Stimulated activated memory B cell treated with anti-CD40 and anti-IgM and Interleukin-4, amounts not matched to agents 10 μg/mL and 1 μg/mL and 100 μg/mL, for 72 hours (primary cell): ENCODE measurements at regions not wholly inside any gene's neighbourhood (a gene's known extent, or its start where the extent isn't known, plus 50 kb on each side); places are given as distances from the start of the nearest gene placed in this dataset.

Experiments used
- ATAC-seq: fragments of 150-1000 bp; cut with Tn5 transposase; 2 replicates; pipeline ENCODE4 v1.10.0; 2021
- H3K27ac Mint-ChIP-seq: one replicate; pipeline ENCODE4 v1.8.0; 2022; ENCODE audit warnings: mild to moderate bottlenecking, mixed read lengths
- H3K27me3 Mint-ChIP-seq: one replicate; pipeline ENCODE4 v1.8.0; 2022; ENCODE audit warnings: mixed read lengths
- H3K36me3 Mint-ChIP-seq: one replicate; pipeline ENCODE4 v1.8.0; 2022; ENCODE audit warnings: mixed read lengths
- H3K4me1 Mint-ChIP-seq: one replicate; pipeline ENCODE4 v1.8.0; 2022; ENCODE audit warnings: mixed read lengths
- H3K4me3 Mint-ChIP-seq: one replicate; pipeline ENCODE4 v1.8.0; 2022; ENCODE audit warnings: mild to moderate bottlenecking, moderate library complexity, mixed read lengths
- H3K9me3 Mint-ChIP-seq: one replicate; pipeline ENCODE4 v1.8.0; 2022; ENCODE audit warnings: mixed read lengths

DNA sequence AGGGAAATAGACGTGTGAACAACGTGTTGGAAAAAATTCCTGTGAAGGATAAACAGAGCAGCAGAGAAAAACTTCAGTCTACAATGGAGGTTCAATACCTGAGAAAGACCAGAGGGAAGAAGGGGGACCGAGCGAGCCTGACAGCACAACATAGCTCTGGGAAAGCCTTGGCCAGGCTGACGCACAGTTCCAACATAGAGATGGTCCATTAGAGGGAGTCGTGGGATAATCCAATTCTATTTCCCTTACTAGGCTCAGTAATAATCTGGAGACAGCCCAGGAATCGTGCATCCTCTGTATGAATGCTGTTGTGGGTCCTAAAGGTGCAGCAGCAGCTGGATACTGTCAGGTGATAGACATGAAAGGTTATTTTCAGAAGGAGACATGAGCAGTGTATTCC, 370.8 kb upstream of the BTBD3 start:
- no peaks in the 10 kb centered on the region for H3K27me3 Mint-ChIP-seq
- peak; percentile 8 for ATAC-seq
- no peak overlapping the region for H3K4me3 Mint-ChIP-seq
- no peaks in the 10 kb centered on the region for H3K36me3 Mint-ChIP-seq
- H3K4me1 Mint-ChIP-seq = no peaks in the 10 kb centered on the region
- no peak overlapping the region for H3K27ac Mint-ChIP-seq
- no peaks in the 10 kb centered on the region for H3K9me3 Mint-ChIP-seq

DNA sequence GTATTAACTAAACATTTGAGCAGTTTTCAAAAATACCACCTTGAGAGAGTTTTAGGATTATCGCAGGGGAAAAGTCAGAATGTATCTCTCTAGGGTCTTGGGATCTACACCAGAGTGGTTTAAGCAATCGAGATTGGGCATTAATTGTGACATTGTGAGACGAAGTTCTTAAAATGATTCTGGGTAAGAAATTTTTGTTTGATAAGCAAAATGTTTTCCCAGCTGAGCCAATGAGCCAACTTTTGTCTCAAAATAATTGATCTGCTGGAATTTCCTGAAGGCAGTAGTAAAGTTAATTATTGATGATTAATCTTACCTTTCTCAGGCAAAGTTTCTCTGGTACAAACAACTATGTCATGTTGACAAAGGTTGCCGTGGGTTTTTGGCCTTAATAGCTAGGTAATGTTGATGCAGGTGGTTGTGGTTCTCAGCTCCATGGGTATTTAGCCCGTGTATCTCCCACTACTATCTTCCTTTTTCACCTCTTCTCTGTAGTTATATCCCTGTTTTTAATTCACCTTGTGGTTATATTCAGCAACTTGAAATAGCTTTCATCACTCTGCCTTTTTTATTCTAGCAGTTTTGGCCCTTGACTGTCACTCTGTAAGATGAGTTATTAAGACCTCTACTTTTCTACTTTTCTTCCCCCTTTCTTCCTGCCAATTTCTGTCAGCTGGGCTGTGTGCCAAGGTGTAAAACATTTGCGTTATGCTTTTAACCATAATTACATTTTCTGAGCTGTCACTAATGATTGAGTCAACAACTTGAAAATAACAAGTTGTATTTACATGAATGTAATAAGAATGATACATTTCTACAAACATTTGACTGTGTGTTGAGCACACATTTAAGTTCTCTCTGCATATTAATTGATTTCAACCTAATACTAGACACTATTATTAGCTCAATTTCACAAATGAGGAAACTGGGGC, 368.3 kb upstream of the BTBD3 start:
- peaks cover 2% of the 10 kb centered on the region for H3K9me3 Mint-ChIP-seq
- no peaks in the 10 kb centered on the region for H3K27me3 Mint-ChIP-seq
- ATAC-seq = no peak
- no peak overlapping the region for H3K4me3 Mint-ChIP-seq
- H3K36me3 Mint-ChIP-seq = no peaks in the 10 kb centered on the region
- no peak overlapping the region for H3K27ac Mint-ChIP-seq
- no peaks in the 10 kb centered on the region for H3K4me1 Mint-ChIP-seq

DNA sequence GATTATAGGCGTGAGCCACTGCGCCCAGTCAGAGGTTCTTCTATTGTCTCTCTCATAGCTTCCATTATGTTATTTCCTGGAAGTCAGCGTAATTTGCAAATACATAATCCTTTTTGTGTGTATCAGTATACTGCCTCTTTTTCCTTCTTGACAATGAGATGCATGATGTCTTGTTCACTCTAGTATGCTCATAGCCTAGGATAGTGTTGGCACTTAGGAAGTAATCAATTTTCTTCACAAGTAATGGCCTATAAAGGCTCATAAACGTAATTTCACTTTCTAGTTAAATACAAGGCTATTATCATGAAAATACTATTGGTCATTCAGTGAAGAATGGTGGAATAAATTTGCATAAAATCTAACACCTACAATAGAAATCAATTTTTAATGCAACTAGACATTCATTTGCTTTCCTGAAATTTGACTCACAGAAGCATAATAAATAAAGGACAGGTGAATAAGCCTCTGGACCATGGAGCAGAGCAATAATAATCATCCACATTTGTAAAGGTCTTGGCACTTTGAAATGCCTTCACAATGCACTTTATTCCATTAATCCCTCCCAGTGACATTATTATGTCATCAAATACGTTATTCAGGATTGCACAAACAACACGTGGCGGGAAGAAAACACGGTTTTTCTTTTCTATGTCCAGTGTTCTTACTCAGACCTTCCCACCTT, 366.9 kb upstream of the BTBD3 start:
- H3K27ac Mint-ChIP-seq = no peak overlapping the region
- H3K36me3 Mint-ChIP-seq = no peaks in the 10 kb centered on the region
- H3K27me3 Mint-ChIP-seq = no peaks in the 10 kb centered on the region
- H3K4me3 Mint-ChIP-seq = no peak overlapping the region
- no peaks in the 10 kb centered on the region for H3K4me1 Mint-ChIP-seq
- H3K9me3 Mint-ChIP-seq = peaks cover 2% of the 10 kb centered on the region
- ATAC-seq = no peak

DNA sequence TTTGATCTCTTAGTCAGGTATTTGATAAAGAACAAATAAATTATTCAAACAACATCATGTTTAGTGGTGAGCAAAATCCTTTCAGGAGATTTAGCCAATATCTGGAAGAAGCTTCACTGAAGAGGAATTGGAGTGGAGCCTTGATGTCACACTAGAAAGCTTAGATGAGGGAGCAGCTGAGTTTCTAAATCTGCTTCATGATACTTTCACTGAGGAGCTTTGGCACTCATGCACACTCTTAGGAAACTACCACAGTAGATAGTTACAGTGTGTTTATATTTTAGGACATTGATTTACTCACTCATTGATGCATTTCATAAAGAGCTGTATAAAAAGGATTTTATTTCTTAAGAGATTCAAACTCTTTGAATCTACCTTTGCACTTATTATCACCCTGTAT, 366.2 kb upstream of the BTBD3 start:
- Mint-ChIP-seq H3K27me3 (no peaks in the 10 kb centered on the region), H3K9me3 (peaks cover 2% of the 10 kb centered on the region), H3K4me1 (no peaks in the 10 kb centered on the region), H3K36me3 (no peaks in the 10 kb centered on the region), H3K4me3 (no peak overlapping the region), H3K27ac (no peak overlapping the region)
- no peak for ATAC-seq

DNA sequence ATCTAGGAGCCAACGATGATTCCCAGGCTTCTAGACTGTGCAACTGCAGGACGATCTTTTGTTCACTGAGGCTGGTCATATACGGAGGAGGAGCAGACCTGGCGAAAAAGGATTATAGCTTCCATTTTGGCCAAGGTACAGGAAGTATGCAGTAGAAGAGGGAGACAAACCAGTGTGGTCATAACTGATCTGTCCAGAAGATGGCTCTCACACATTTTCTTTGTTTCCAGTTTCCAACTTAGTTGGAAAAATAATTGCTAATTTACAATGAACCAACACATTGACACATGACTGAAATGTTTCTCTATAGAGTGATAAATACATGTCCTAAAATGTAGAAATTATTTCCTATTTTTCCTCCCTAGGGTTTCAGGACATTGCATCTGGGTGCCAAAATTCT, 364.1 kb upstream of the BTBD3 start:
- Mint-ChIP-seq H3K9me3 (peaks cover 2% of the 10 kb centered on the region), H3K4me3 (no peak overlapping the region), H3K27ac (no peak overlapping the region), H3K27me3 (no peaks in the 10 kb centered on the region), H3K4me1 (no peaks in the 10 kb centered on the region), H3K36me3 (no peaks in the 10 kb centered on the region)
- ATAC-seq = no peak

DNA sequence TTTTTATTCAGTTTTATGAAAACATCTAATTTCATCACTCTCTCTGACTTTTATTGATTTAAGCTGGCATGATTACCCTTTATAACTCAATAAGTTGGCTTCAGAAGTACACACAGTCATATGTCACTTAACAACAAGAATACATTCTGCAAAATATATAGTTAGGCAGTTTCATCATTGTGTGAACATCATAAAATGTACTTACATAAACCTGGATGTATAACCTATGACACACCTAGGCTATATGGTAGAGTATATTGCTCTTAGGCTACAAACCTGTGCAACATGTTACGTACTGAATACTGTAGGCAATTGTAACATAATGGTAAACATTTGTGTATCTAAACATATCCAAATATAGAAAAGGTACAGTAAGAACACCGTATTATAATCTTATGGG, 362.2 kb upstream of the BTBD3 start:
- Mint-ChIP-seq H3K9me3 (peaks cover 2% of the 10 kb centered on the region), H3K27me3 (no peaks in the 10 kb centered on the region), H3K36me3 (no peaks in the 10 kb centered on the region), H3K4me1 (no peaks in the 10 kb centered on the region), H3K27ac (no peak overlapping the region), H3K4me3 (no peak overlapping the region)
- no peak for ATAC-seq

DNA sequence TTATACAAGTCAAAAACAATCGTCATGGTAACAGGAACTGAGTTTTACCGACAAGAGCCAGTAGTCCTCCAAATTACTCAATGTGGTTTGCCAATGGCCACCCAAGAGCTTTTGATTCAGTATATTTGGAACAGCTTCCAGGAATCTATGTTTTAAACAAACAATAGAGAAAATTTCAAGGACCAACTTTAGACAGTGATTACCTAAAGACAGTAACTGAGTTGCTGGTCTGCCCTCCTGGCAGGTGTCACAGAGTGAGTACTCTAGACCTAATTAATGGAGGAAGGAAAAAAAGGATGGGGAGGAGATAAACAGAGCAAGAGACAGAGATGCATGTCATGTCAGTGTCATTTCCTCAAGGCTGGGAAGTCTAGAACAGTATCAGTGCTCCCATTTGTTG, 361.3 kb upstream of the BTBD3 start:
- no peak overlapping the region for H3K27ac Mint-ChIP-seq
- no peaks in the 10 kb centered on the region for H3K4me1 Mint-ChIP-seq

DNA sequence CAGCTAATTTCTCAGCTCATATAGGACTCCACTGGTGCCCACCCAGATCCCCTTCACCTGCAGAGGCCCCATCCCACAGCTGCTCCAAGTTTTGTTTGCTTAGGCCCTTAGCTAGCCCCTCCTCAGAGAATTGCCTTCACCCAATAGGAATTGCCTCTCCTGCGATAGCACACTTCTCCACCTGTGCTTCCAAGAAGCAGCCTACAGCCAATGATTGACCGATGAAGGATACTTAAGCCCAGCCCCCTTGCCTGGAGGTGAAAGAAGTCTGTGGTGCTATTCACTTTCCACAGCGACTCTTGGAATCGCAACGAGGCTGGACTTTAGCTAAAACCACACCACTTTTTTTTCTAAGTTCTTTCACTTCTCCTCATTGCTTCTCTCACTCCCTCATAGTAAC, 353.2 kb upstream of the BTBD3 start:
- no peaks in the 10 kb centered on the region for H3K27me3 Mint-ChIP-seq
- peaks cover 2% of the 10 kb centered on the region for H3K9me3 Mint-ChIP-seq
- no peak for ATAC-seq
- H3K4me3 Mint-ChIP-seq = no peak overlapping the region
- H3K27ac Mint-ChIP-seq = no peak overlapping the region
- no peaks in the 10 kb centered on the region for H3K4me1 Mint-ChIP-seq
- no peaks in the 10 kb centered on the region for H3K36me3 Mint-ChIP-seq

More for the DNA sequence above, 361.3 kb upstream of the BTBD3 start:
- Mint-ChIP-seq H3K4me3 (no peak overlapping the region), H3K9me3 (peaks cover 2% of the 10 kb centered on the region), H3K36me3 (no peaks in the 10 kb centered on the region), H3K27me3 (no peaks in the 10 kb centered on the region)
- no peak for ATAC-seq

DNA sequence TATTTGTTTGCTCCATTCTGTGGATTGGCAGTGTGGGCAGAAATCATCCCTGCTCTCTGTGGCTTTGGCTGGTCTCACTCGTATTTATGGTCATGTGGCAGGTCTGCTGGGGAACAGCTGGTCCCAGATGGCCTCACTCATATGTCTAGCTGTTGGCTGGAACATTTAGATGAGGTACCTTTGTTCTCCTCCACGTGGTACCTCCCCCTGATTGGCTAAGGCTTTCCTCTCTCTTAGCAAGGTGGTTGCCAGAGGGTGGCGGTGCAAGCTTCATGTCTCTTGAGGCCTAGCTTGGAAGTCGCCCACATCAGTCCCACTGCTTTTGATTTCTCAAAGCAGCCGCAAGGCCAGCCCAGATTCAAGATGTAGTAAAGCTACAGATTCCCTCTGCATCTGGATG, 348.5 kb upstream of the BTBD3 start:
- Mint-ChIP-seq H3K4me3 (no peak overlapping the region), H3K9me3 (peaks cover 2% of the 10 kb centered on the region), H3K27ac (no peak overlapping the region), H3K27me3 (no peaks in the 10 kb centered on the region), H3K36me3 (no peaks in the 10 kb centered on the region), H3K4me1 (no peaks in the 10 kb centered on the region)
- no peak for ATAC-seq

DNA sequence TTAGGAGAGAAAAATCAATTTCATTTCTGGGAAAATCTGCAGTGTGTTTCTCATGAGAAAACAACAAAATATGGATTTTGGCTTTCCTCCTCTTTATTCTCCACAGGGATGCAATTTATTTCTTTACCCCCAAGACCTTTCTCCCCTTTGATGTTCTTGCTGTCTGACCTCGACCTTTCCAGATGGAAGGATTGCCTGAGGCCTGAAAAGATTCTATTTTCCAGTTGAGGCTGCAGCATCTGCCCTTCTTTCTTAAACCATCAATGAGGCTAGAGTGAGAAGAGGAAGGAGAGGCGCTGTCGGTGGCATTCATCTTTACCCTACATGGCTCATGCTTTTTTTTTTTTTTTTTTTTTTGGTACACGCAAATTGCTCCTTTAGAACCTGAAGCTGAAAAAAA, 344.2 kb upstream of the BTBD3 start:
- Mint-ChIP-seq H3K27me3 (no peaks in the 10 kb centered on the region), H3K27ac (no peak overlapping the region), H3K36me3 (no peaks in the 10 kb centered on the region), H3K4me3 (no peak overlapping the region), H3K4me1 (no peaks in the 10 kb centered on the region), H3K9me3 (no peaks in the 10 kb centered on the region)
- no peak for ATAC-seq

DNA sequence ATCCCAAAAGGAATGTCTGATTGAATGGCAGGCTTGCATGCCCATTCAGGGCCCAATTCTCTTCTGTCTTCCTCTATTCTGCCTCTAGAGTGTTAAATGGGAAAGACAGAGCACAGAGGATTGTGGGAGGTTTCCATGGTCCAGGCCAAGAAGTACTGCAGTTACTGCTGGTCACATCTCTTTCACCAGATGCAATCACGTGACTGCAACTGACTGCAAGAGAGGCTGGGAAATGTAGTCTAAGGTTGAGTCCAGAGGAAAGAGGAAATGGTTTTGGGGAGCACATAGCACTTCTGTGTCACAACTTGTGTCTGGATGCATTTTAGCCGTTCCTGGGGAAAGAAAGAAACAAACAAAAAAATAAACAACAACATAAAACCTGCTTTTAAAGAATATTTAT, 336.4 kb upstream of the BTBD3 start:
- Mint-ChIP-seq H3K4me3 (no peak overlapping the region), H3K9me3 (no peaks in the 10 kb centered on the region), H3K27ac (no peak overlapping the region), H3K36me3 (no peaks in the 10 kb centered on the region), H3K27me3 (no peaks in the 10 kb centered on the region), H3K4me1 (no peaks in the 10 kb centered on the region)
- ATAC-seq = no peak

DNA sequence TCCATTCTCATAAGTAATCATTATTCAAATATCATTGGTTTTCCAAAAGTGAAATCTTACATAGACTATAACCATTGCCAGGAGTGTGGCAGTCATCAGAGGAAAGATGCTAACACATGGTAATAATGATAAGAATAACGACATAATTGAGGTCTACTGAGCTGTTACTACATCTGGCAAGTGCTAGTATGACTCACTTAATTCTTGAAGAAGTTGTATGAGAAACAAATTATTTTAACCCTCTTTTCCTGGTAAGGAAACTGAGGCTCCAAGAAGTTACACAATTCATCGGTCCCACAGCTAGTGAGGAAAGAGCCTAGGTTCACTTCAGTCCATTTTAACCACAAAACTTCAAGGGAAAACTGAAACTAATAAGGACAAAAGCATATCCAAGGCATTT, 335.6 kb upstream of the BTBD3 start:
- Mint-ChIP-seq H3K9me3 (no peaks in the 10 kb centered on the region), H3K27me3 (no peaks in the 10 kb centered on the region), H3K4me1 (no peaks in the 10 kb centered on the region), H3K36me3 (no peaks in the 10 kb centered on the region), H3K4me3 (no peak overlapping the region), H3K27ac (no peak overlapping the region)
- no peak for ATAC-seq

DNA sequence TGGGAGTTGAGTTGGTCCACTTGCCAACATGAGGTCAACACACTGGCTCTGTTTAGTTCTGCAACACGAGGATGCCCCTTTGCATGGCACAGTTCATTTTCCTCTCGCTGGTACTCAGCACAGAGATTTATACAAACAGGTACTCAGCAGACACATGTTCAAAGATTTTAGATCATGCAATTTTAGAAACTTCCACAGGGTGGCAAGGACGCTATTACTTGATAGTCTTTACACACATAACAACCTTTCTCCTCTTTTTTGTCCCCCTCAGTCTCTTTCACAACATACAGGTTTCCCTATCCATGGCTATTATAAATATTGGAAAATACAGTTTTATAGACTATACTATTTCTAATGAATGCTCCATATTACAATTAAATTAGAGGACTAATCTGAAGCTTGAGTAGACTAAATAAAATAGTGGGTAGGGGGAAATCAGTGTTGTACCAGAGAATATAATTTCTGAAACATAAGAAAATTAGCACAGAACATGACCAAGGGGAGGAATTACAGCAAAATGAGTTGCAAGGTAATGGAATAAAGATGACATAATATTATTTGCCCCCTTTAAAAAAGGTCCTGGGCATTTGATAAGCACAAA, 331.8 kb upstream of the BTBD3 start:
- H3K36me3 Mint-ChIP-seq = no peaks in the 10 kb centered on the region
- H3K4me1 Mint-ChIP-seq = no peaks in the 10 kb centered on the region
- ATAC-seq = no peak
- no peak overlapping the region for H3K4me3 Mint-ChIP-seq
- H3K9me3 Mint-ChIP-seq = peaks cover 3% of the 10 kb centered on the region
- H3K27me3 Mint-ChIP-seq = no peaks in the 10 kb centered on the region
- no peak overlapping the region for H3K27ac Mint-ChIP-seq

DNA sequence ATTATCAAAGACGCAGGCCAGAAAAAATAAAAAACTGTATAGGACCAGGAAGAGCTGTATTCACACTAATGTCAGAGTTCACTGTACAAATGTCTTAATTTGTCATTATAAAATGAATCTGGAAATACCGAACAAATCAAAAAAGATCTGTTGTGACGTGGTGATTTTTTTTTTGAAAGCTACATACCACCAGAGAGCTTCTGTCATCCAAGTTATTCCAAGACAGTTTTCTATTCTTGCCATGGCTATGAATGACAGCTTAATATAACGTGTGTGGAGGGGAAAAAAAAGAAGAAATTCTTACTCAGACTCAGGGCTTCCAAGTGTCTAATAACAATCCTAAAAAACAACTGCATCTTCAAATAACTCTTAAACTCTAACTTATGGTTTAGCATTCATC, 328.8 kb upstream of the BTBD3 start:
- no peak overlapping the region for H3K4me3 Mint-ChIP-seq
- H3K27ac Mint-ChIP-seq = no peak overlapping the region
- H3K4me1 Mint-ChIP-seq = no peaks in the 10 kb centered on the region
- peaks cover 8% of the 10 kb centered on the region for H3K9me3 Mint-ChIP-seq
- no peaks in the 10 kb centered on the region for H3K27me3 Mint-ChIP-seq
- no peaks in the 10 kb centered on the region for H3K36me3 Mint-ChIP-seq
- ATAC-seq = no peak

DNA sequence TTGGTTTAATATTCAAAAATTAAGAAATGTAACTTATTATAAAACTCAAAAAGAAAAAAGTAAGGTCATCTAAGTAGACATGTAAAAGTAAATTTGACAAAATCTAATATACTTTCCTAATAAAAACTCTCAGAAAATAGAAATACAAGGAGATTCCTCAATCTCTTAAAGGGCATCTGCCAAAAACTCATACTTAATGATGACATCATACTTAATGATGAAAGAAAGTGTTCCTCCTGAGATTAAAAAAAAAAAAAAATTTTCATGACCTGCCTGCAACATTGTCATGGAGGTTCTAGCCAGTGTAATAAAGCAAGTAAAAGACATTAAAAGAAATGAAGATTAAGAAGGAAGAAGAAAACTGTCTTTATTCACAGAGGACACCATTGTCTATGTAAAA, 325.7 kb upstream of the BTBD3 start:
- Mint-ChIP-seq H3K36me3 (no peaks in the 10 kb centered on the region), H3K27me3 (no peaks in the 10 kb centered on the region), H3K4me3 (no peak overlapping the region), H3K4me1 (no peaks in the 10 kb centered on the region), H3K27ac (no peak overlapping the region), H3K9me3 (peaks cover 10% of the 10 kb centered on the region)
- no peak for ATAC-seq

DNA sequence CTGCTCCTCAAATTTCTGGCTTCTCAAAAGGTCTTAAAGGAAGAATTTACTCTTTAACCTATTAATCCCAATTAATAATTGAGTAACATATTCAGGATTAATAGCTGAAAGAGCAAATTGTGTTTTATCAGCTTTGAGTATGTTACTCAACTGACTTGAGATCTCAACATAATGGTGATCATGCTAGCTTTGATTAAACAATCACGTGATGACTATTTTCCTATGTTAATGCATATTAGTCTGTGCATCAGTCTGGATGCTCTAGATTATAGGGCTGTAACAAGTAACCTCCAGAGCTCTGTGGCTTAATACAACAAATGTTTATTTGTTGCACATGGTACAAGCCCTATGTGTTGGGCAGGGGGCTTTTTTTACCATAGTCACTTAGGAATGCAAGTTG, 313.4 kb upstream of the BTBD3 start:
- Mint-ChIP-seq H3K27me3 (no peaks in the 10 kb centered on the region), H3K36me3 (no peaks in the 10 kb centered on the region), H3K4me3 (no peak overlapping the region), H3K4me1 (no peaks in the 10 kb centered on the region), H3K9me3 (peaks cover 16% of the 10 kb centered on the region), H3K27ac (no peak overlapping the region)
- ATAC-seq = no peak
